ENCODE measurements at regions not wholly inside any gene's neighbourhood (a gene's known extent, or its start where the extent isn't known, plus 50 kb on each side); places are given as distances from the start of the nearest gene placed in this dataset.

- TF ChIP-seq EZH2 (IDR thresholded peaks at IDR 0.05; ENCODE audit: borderline replicate concordance, control insufficient read depth, low read depth, low read length) (no peak), GATAD2B (conservative IDR thresholded peaks at IDR 0.05; ENCODE audit: low read depth) (peak; percentile 46), GABPA (IDR thresholded peaks at IDR 0.05; ENCODE audit: low read depth) (no peak), TBL1XR1 (IDR thresholded peaks at IDR 0.05; ENCODE audit: low read depth, low read length) (no peak), CBX5 (IDR thresholded peaks at IDR 0.05; ENCODE audit: low read depth) (no peak), EED (IDR thresholded peaks at IDR 0.05; ENCODE audit: low read depth) (0 out of 2 replicates have a peak, but pooled peaks have one; percentile 41), SKIL (IDR thresholded peaks at IDR 0.05; ENCODE audit: low read depth, poor library complexity, severe bottlenecking) (no peak), HDAC6 (IDR thresholded peaks at IDR 0.05; ENCODE audit: unreplicated experiment) (no peak), SREBF2 (IDR thresholded peaks at IDR 0.05; ENCODE audit: low read length) (no peak), HDGF (IDR thresholded peaks at IDR 0.05) (no peak), SMARCA5 (IDR thresholded peaks at IDR 0.05) (peak; percentile 57; the same call in 1 of the 2 replicates), TCF3 (IDR thresholded peaks at IDR 0.05; ENCODE audit: borderline replicate concordance, insufficient read depth, low read depth, low read length) (no peak), ZNF622 (IDR thresholded peaks at IDR 0.05) (no peak), DPF2 (IDR thresholded peaks at IDR 0.05) (peak; percentile 15; the same call in 1 of the 2 replicates), LARP7 (IDR thresholded peaks at IDR 0.05) (no peak), WRNIP1 (IDR thresholded peaks at IDR 0.05; ENCODE audit: borderline replicate concordance, low read depth, low read length) (no peak), YY1 (IDR thresholded peaks at IDR 0.05; ENCODE audit: low read depth, low read length) (peak; percentile 85), MYC (IDR thresholded peaks at IDR 0.05; ENCODE audit: insufficient read depth, insufficient read length, insufficient replicate concordance, low read length, severe bottlenecking) (no peak), POU2F2 (IDR thresholded peaks at IDR 0.05; ENCODE audit: borderline replicate concordance, low read depth, low read length) (no peak), NR2C2 (IDR thresholded peaks at IDR 0.05; ENCODE audit: borderline replicate concordance, control insufficient read depth, insufficient read length, low read depth) (no peak), HDAC2 (IDR thresholded peaks at IDR 0.05) (no peak)
- TF ChIP-seq, protein P1, sequence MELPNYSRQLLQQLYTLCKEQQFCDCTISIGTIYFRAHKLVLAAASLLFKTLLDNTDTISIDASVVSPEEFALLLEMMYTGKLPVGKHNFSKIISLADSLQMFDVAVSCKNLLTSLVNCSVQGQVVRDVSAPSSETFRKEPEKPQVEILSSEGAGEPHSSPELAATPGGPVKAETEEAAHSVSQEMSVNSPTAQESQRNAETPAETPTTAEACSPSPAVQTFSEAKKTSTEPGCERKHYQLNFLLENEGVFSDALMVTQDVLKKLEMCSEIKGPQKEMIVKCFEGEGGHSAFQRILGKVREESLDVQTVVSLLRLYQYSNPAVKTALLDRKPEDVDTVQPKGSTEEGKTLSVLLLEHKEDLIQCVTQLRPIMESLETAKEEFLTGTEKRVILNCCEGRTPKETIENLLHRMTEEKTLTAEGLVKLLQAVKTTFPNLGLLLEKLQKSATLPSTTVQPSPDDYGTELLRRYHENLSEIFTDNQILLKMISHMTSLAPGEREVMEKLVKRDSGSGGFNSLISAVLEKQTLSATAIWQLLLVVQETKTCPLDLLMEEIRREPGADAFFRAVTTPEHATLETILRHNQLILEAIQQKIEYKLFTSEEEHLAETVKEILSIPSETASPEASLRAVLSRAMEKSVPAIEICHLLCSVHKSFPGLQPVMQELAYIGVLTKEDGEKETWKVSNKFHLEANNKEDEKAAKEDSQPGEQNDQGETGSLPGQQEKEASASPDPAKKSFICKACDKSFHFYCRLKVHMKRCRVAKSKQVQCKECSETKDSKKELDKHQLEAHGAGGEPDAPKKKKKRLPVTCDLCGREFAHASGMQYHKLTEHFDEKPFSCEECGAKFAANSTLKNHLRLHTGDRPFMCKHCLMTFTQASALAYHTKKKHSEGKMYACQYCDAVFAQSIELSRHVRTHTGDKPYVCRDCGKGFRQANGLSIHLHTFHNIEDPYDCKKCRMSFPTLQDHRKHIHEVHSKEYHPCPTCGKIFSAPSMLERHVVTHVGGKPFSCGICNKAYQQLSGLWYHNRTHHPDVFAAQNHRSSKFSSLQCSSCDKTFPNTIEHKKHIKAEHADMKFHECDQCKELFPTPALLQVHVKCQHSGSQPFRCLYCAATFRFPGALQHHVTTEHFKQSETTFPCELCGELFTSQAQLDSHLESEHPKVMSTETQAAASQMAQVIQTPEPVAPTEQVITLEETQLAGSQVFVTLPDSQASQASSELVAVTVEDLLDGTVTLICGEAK (IDR thresholded peaks at IDR 0.05; ENCODE audit: borderline replicate concordance), result no peak
- TF ChIP-seq, protein P2, sequence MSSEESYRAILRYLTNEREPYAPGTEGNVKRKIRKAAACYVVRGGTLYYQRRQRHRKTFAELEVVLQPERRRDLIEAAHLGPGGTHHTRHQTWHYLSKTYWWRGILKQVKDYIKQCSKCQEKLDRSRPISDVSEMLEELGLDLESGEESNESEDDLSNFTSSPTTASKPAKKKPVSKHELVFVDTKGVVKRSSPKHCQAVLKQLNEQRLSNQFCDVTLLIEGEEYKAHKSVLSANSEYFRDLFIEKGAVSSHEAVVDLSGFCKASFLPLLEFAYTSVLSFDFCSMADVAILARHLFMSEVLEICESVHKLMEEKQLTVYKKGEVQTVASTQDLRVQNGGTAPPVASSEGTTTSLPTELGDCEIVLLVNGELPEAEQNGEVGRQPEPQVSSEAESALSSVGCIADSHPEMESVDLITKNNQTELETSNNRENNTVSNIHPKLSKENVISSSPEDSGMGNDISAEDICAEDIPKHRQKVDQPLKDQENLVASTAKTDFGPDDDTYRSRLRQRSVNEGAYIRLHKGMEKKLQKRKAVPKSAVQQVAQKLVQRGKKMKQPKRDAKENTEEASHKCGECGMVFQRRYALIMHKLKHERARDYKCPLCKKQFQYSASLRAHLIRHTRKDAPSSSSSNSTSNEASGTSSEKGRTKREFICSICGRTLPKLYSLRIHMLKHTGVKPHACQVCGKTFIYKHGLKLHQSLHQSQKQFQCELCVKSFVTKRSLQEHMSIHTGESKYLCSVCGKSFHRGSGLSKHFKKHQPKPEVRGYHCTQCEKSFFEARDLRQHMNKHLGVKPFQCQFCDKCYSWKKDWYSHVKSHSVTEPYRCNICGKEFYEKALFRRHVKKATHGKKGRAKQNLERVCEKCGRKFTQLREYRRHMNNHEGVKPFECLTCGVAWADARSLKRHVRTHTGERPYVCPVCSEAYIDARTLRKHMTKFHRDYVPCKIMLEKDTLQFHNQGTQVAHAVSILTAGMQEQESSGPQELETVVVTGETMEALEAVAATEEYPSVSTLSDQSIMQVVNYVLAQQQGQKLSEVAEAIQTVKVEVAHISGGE (CRISPR knock-in tag; IDR thresholded peaks at IDR 0.05), result no peak
Observed at GRCh38 chr7:101743241-101743994, 74.0 kb upstream of the CUX1 start (continued).
